Brain microvascular endothelial cell (primary cell): ENCODE measurements at regions not wholly inside any gene's neighbourhood (a gene's known extent, or its start where the extent isn't known, plus 50 kb on each side); places are given as distances from the start of the nearest gene placed in this dataset.
"Not testable (repeated sequence)": the region's sequence is repeated elsewhere in the genome, so short reads cannot be mapped to it uniquely, and the experiment has no call there.

ENCODE experiments used
- DNase-seq: peaks from one replicate; pipeline ENCODE4 v3.0.0-alpha.2; 2020
- H3K27ac ChIP-seq: fragments of 250-450 bp; sonication (Bioruptor Pico); 2 replicates; pipeline ENCODE4 v1.5.1; 2020; ENCODE audit warnings: mild to moderate bottlenecking, moderate library complexity
- H3K27me3 ChIP-seq: fragments of 250-450 bp; sonication (Bioruptor Pico); replicated peaks from 2 replicates; pipeline ENCODE4 v1.5.1; 2020; ENCODE audit warnings: mild to moderate bottlenecking
- H3K36me3 ChIP-seq: fragments of 250-450 bp; sonication (Bioruptor Pico); replicated peaks from 2 replicates; pipeline ENCODE4 v1.5.1; 2020; ENCODE audit warnings: mild to moderate bottlenecking
- H3K4me3 ChIP-seq: 2 replicates; pipeline ENCODE4 v1.5.1; 2011; ENCODE audit warnings: low read depth, mild to moderate bottlenecking, control low read depth, low read length, moderate library complexity
- CTCF ChIP-seq: IDR thresholded peaks from 2 replicates; pipeline ENCODE4 v1.5.1; 2011; ENCODE audit warnings: low read depth, mild to moderate bottlenecking, moderate library complexity, low read length, control low read depth, inconsistent platforms; ENCODE audit errors: missing control alignments
- in situ Hi-C: cut with HindIII; loops from 2 replicates; pipeline ENCODE4 v1.10.0; 2017; ENCODE audit warnings: low sequenced_read_pairs, low pct_ligation_motif_present

GRCh38 chr9:24816006-24816405, 270.3 kb upstream of the IZUMO3 start:
- H3K36me3 ChIP-seq = no peaks in the 10 kb centered on the region
- TF ChIP-seq CTCF = no peak
- in situ Hi-C loops = no loop called here
- DNase-seq = no peak
- H3K27ac ChIP-seq = no peak overlapping the region
- no peaks in the 10 kb centered on the region for H3K27me3 ChIP-seq
- no peak overlapping the region for H3K4me3 ChIP-seq

- H3K27ac ChIP-seq = no peak overlapping the region
- DNase-seq = no peak
- H3K36me3 ChIP-seq = no peaks in the 10 kb centered on the region
- in situ Hi-C loops = no loop called here
- H3K27me3 ChIP-seq = no peaks in the 10 kb centered on the region
- no peak overlapping the region for H3K4me3 ChIP-seq
- TF ChIP-seq CTCF = no peak
These were observed 255.6 kb upstream of the IZUMO3 start for GRCh38 chr9:24801344-24801743.

GRCh38 chr9:24793787-24794186, 248.1 kb upstream of the IZUMO3 start:
- no peak for TF ChIP-seq CTCF
- no peaks in the 10 kb centered on the region for H3K27me3 ChIP-seq
- no peak for DNase-seq
- in situ Hi-C loops = no loop called here
- H3K36me3 ChIP-seq = no peaks in the 10 kb centered on the region
- no peak overlapping the region for H3K27ac ChIP-seq
- no peak overlapping the region for H3K4me3 ChIP-seq

GRCh38 chr9:24776226-24776625, 230.5 kb upstream of the IZUMO3 start:
- Histone ChIP-seq H3K36me3 (no peaks in the 10 kb centered on the region), H3K27ac (no peak overlapping the region), H3K27me3 (no peaks in the 10 kb centered on the region), H3K4me3 (no peak overlapping the region)
- TF ChIP-seq CTCF = no peak
- no peak for DNase-seq
- in situ Hi-C loops = no loop called here

GRCh38 chr9:24774199-24774598, 228.5 kb upstream of the IZUMO3 start:
- H3K36me3 ChIP-seq, H3K4me3 ChIP-seq, in situ Hi-C loops, DNase-seq, H3K27ac ChIP-seq, H3K27me3 ChIP-seq: not testable (repeated sequence)

- Histone ChIP-seq H3K4me3 (no peak overlapping the region), H3K36me3 (no peaks in the 10 kb centered on the region), H3K27ac (no peak overlapping the region), H3K27me3 (no peaks in the 10 kb centered on the region)
- TF ChIP-seq CTCF = no peak
- in situ Hi-C loops = no loop called here
- no peak for DNase-seq
These were observed 220.4 kb upstream of the IZUMO3 start for GRCh38 chr9:24766081-24766480.
